ENCODE measurements at regions not wholly inside any gene's neighbourhood (a gene's known extent, or its start where the extent isn't known, plus 50 kb on each side); places are given as distances from the start of the nearest gene placed in this dataset.

DNA sequence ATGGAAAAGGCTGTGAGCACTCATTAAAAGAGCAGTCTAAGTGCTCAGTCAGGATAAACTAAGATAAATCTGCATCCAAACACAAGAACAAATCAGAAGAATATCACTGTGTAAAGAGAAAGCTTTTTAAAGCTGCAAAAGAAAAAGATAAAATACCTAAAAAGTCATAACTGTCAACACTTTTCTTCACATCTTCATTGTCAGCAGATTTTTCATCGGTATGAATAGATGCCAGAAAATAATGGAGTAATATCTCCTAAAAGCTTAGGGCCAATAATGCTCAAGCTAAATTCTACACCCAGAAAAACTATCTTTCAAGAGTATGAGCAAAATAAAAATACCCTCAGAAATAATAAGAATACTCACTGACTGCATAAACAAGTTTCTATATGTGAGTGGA lies 54.0 kb upstream of the PALMD start:
- H3K27ac ChIP-seq: no peak overlapping the region
- H3K4me1 ChIP-seq: no peaks in the 10 kb centered on the region
- no peaks in the 10 kb centered on the region for H3K27me3 ChIP-seq
- DNase-seq: no peak
- TF ChIP-seq, protein P1, sequence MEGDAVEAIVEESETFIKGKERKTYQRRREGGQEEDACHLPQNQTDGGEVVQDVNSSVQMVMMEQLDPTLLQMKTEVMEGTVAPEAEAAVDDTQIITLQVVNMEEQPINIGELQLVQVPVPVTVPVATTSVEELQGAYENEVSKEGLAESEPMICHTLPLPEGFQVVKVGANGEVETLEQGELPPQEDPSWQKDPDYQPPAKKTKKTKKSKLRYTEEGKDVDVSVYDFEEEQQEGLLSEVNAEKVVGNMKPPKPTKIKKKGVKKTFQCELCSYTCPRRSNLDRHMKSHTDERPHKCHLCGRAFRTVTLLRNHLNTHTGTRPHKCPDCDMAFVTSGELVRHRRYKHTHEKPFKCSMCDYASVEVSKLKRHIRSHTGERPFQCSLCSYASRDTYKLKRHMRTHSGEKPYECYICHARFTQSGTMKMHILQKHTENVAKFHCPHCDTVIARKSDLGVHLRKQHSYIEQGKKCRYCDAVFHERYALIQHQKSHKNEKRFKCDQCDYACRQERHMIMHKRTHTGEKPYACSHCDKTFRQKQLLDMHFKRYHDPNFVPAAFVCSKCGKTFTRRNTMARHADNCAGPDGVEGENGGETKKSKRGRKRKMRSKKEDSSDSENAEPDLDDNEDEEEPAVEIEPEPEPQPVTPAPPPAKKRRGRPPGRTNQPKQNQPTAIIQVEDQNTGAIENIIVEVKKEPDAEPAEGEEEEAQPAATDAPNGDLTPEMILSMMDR (IDR thresholded peaks at IDR 0.05): no peak
- TF ChIP-seq POLR2A (IDR thresholded peaks at IDR 0.05): no peak
- TF ChIP-seq POLR2AphosphoS5 (IDR thresholded peaks at IDR 0.05): no peak
- TF ChIP-seq EP300 (IDR thresholded peaks at IDR 0.05): no peak
- no peaks in the 10 kb centered on the region for H3K36me3 ChIP-seq
- WGBS, 2 donors: 82 to 85% methylated on average over 1 of the region's 1 CpG
- ATAC-seq (ENCODE audit: low FRiP score in 2 of 2): no peak
- H3K9me3 ChIP-seq: no peaks in the 10 kb centered on the region
- no peak overlapping the region for H3K4me3 ChIP-seq

DNA sequence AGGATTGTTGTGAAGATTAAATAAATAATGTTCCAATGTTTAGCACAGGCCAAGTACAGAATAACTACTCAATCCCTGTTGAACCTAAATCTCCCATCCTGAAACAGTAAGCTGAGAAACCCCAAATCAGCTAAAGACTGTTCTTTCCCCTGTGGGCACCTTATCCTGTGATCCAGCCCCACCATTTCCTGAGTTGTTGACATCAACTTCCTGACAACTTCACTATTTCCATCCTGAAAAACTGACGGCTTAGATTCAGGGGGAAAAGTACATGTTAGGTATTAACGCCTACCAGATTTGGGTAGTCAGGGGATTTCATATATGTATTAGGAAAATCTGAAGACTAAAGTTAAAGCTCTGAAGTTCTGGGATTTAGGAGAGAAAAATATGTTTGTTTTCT lies 51.7 kb upstream of the PALMD start:
- H3K36me3 ChIP-seq: no peaks in the 10 kb centered on the region
- ATAC-seq (ENCODE audit: low FRiP score in 2 of 2): no peak
- H3K4me1 ChIP-seq: no peaks in the 10 kb centered on the region
- H3K27me3 ChIP-seq: no peaks in the 10 kb centered on the region
- no peak overlapping the region for H3K27ac ChIP-seq
- no peaks in the 10 kb centered on the region for H3K9me3 ChIP-seq
- TF ChIP-seq EP300 (IDR thresholded peaks at IDR 0.05) (no peak), POLR2AphosphoS5 (IDR thresholded peaks at IDR 0.05) (no peak), POLR2A (IDR thresholded peaks at IDR 0.05) (no peak)
- TF ChIP-seq, protein P1 (IDR thresholded peaks at IDR 0.05): no peak
- H3K4me3 ChIP-seq: no peak overlapping the region
- DNase-seq: no peak
- WGBS, 2 donors: 43 to 53% methylated on average over 2 of the region's 2 CpGs

DNA sequence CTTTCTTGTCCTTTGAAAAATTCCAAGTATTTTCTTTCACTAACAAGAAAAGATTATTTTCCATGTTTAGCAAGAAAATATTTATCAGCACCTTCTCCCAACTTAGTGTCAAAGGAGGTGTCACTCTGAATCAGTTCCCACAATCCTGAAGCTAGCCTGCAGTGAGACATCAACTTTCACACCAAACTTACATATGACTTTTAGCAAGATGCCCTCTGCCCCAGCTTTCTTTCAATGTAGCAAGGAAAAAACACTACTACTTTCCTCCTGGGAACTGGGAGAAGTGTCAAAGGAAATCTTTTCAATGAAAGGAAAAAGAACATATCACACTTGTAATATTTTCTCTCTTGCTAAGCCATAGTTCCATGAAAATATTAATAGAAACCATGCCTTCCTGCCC lies 50.9 kb upstream of the PALMD start:
- TF ChIP-seq EP300 (IDR thresholded peaks at IDR 0.05) (no peak), POLR2AphosphoS5 (IDR thresholded peaks at IDR 0.05) (no peak), POLR2A (IDR thresholded peaks at IDR 0.05) (no peak)
- TF ChIP-seq, protein P1 (IDR thresholded peaks at IDR 0.05): no peak
- H3K36me3 ChIP-seq: no peaks in the 10 kb centered on the region
- H3K27ac ChIP-seq: no peak overlapping the region
- DNase-seq (no peak), ATAC-seq (ENCODE audit: low FRiP score in 2 of 2) (no peak)
- H3K4me1 ChIP-seq: no peaks in the 10 kb centered on the region
- H3K4me3 ChIP-seq: no peak overlapping the region
- H3K27me3 ChIP-seq: no peaks in the 10 kb centered on the region
- H3K9me3 ChIP-seq: no peaks in the 10 kb centered on the region

DNA sequence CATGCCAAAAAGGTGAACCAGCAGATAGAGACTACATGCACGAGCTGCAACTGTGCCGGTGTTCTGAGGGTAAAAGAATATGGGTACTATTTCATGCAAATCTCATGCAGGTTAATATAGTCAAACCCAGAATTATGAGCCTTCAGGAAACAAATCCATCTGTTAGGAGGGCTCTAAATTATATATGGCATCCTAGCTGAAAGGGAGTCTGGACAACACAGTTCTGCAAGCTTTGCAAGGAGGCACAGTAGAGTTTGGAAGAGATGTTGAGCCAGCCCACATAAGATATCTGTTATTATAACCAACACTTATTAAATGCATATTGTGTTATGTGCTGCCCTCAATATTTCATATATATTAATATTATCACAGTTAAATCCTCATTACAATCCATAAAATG lies 50.5 kb upstream of the PALMD start:
- no peaks in the 10 kb centered on the region for H3K9me3 ChIP-seq
- WGBS, 2 donors: 38 to 41% methylated on average over 2 of the region's 2 CpGs
- ATAC-seq (ENCODE audit: low FRiP score in 2 of 2): no peak

More for the DNA sequence above, 50.5 kb upstream of the PALMD start:
- no peak for TF ChIP-seq POLR2A (IDR thresholded peaks at IDR 0.05)
- TF ChIP-seq POLR2AphosphoS5 (IDR thresholded peaks at IDR 0.05): no peak
- TF ChIP-seq, protein P1 (IDR thresholded peaks at IDR 0.05): no peak
- TF ChIP-seq EP300 (IDR thresholded peaks at IDR 0.05): no peak
- no peak for DNase-seq
- Histone ChIP-seq H3K27me3 (no peaks in the 10 kb centered on the region), H3K4me3 (no peak overlapping the region), H3K36me3 (no peaks in the 10 kb centered on the region), H3K27ac (no peak overlapping the region), H3K4me1 (no peaks in the 10 kb centered on the region)
